ENCODE measurements at regions not wholly inside any gene's neighbourhood (a gene's known extent, or its start where the extent isn't known, plus 50 kb on each side); places are given as distances from the start of the nearest gene placed in this dataset.
"Not testable (repeated sequence)": the region's sequence is repeated elsewhere in the genome, so short reads cannot be mapped to it uniquely, and the experiment has no call there.

DNA sequence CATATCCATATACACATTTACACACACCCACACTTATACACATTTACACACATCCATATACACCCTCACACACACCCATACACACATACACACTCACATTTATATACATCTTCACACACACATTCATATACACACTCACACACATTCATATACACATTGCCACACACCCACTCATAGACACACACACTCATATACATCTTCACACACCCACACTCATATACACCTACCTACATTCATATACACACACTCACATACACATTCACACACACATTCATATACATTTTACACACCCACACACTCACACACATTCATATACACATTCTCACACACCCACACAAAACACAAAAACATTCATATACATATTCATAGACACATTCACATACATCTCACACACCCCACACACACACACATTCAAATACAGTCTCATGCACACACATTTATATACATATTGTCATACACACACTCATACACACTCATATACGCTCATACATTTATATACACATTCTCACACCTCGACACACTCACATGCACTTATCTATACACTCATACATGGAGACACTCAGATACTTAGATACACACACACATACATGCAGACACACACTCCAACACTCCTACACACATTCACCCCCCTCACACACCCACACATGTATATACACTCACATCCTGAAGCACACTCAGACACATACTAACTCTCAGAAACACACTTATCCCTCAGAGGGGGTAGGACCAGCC is 82.1 kb downstream of the MRPL14 start:
- Histone ChIP-seq H3K9ac (ENCODE audit: low read depth, low read length) (no peak overlapping the region), H3K4me1 (ENCODE audit: insufficient read depth, low read length) (peaks cover 35% of the 10 kb centered on the region), H3K9me3 (ENCODE audit: control insufficient read depth, insufficient read depth, low read length) (no peaks in the 10 kb centered on the region), H3K36me3 (ENCODE audit: insufficient read depth, low read length) (no peaks in the 10 kb centered on the region)

DNA sequence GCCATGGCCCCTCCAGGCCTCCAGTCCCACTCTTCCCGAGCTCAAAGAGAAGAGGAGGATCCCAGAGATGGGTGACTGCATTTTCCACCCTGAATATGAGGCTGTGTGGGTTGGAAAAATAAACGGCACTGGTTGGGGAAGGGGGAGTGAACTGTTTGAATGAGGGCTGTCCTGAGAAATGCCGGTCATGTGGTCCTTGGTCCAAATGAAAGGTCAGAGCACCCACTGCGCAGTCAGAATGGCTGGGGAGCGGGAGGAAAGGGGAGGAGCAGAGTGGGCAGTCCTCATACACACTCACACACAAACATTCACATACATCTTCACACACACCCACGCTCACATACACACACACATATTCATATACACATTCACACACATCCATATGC is 83.1 kb downstream of the MRPL14 start:
- peak overlapping the region; percentile 3; the same call in 1 of the 2 replicates for H3K9ac ChIP-seq (ENCODE audit: low read depth, low read length)

DNA sequence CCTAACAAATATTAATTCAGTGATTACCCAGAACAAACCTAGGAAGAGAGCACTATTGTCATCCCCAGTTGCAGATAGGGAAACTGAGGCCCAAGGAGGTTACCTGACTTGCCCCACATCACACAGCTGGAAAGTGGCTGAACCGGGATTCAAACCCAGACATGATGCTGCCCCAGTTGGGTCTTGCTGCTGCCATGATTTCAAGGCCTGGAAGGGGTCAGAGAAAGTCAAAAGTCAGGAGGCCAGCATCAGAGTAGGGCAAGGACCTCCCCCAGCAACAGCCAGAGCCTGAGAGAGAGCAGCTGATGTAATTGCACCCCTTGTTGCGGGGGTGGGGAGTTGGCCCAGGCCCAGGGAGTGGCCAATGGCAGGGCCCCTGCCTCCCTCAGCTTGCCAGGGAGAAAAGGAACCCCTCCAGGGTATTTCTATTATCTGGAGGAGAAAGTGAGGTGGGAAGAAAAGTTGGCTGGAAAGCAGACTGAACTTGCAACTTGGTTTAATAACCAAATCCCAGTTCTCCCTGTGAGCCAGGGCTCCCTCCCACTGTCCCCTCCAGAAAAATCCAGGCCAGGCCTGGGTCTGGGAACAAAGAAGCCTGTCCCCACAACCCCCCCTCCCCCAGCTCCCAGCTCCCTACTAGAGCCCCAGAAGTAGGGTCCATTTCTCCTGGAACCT is 83.6 kb downstream of the MRPL14 start:
- Histone ChIP-seq H3K9ac (ENCODE audit: low read depth, low read length) (peak overlapping the region; percentile 3; the same call in 1 of the 2 replicates), H3K36me3 (ENCODE audit: insufficient read depth, low read length) (no peaks in the 10 kb centered on the region), H3K4me1 (ENCODE audit: insufficient read depth, low read length) (peaks cover 37% of the 10 kb centered on the region)

More for the DNA sequence above, 83.1 kb downstream of the MRPL14 start:
- H3K4me1 ChIP-seq (ENCODE audit: insufficient read depth, low read length) = peaks cover 37% of the 10 kb centered on the region
- H3K36me3 ChIP-seq (ENCODE audit: insufficient read depth, low read length) = no peaks in the 10 kb centered on the region
- H3K9me3 ChIP-seq (ENCODE audit: control insufficient read depth, insufficient read depth, low read length) = no peaks in the 10 kb centered on the region

DNA sequence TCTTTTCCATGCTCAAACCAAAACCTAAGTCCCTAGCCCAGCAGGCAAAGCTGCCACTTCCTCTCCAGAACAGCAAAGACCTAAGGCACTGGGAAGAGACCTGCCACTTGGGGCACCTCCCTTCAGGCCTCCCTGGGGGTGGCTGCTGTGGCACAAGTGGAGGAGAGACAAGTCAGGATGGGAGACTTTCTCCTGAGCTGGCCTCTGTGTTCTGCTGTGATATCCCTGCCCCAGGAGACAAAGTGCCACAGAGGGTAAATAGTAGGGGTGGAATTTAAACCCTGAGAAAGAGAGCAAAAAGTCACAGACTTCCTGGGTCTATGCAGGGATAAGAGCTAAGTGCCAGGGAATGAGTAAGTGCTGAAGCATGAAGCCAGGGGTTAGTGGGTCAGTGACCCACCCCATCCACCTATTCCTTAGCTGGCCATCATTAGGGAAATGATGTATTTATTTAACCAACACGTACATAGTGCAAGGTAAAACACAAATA is 84.2 kb downstream of the MRPL14 start:
- Histone ChIP-seq H3K36me3 (ENCODE audit: insufficient read depth, low read length) (no peaks in the 10 kb centered on the region), H3K9me3 (ENCODE audit: control insufficient read depth, insufficient read depth, low read length) (no peaks in the 10 kb centered on the region), H3K4me1 (ENCODE audit: insufficient read depth, low read length) (peaks cover 37% of the 10 kb centered on the region), H3K9ac (ENCODE audit: low read depth, low read length) (no peak overlapping the region; the same call in 1 of the 2 replicates)

More for the DNA sequence above, 83.6 kb downstream of the MRPL14 start:
- no peaks in the 10 kb centered on the region for H3K9me3 ChIP-seq (ENCODE audit: control insufficient read depth, insufficient read depth, low read length)

DNA sequence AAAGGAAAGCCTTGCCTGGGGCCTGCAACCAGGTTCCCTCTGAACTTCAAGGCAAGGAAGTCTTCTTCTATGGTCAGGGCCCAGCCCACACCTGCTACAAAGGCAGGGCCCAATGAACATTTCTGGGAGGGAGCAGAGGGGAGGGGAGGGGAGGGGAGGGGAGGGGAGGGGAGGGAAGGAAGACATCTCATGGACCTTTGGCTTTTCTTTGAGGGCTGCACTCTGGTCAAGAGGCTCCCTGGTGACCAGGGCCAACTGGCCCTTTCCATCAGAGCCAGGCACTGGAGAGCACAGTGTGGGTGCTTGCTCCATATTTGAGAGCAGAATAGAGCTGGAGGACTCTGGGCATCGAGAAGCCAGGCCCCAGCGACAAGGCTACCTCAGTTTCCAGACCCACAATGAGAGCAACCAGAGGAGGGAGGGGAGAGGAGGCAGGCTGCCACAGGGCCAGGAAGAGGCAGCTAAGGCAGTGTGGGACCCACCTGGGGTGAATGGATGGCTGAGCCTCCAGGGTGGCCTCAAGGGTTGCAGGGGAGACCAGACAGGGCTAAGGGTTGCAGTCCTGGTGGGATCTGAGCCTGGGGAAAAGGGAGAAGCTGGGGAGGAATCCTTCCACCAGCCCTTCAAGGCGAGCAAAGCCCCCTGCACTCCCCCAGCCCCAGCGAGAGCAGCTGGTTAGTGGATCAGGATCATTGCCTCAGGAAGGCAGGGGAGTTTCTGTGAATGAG is 84.8 kb downstream of the MRPL14 start:
- Histone ChIP-seq H3K4me1 (ENCODE audit: insufficient read depth, low read length) (peaks cover 37% of the 10 kb centered on the region), H3K9ac (ENCODE audit: low read depth, low read length) (no peak overlapping the region; the same call in 1 of the 2 replicates)

DNA sequence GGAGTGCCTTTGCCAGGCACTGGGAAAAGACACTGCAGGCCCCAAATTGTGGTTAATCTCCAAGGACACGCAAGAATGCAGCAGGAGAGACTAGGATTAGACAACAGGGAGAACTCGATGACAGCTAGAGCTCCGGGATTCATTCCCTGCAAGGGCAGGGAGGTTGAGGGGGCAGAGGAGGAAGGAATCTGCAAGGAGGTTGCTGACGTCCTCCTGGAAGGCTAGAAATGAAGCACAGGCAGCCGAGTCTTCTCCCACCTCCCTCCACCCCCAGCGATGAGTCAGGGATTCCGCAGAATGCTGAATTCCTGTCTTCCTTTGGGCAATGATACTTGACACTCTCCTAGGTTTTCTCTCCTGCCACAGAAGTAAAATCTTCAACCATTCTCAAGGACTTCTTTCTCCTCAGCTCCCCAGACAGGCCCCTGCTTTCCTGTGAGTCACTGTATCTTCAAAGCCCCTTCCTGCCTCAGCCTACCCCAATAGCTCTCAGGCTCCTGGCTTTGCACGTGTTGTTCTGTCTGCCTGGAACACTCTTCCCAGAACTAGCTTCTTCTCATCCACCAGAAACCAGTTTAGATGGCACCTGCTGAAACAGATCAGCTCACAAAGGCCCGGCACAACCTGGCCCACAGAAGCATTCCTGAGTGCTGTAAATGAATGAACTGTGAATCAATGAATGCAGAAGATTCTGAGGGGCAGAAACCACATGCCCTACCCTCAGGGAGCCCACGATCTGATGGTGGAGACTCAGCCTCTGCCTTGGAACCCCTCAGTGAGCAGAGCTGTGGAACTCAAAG is 85.6 kb downstream of the MRPL14 start:
- Histone ChIP-seq H3K9ac (ENCODE audit: low read depth, low read length) (no peak overlapping the region; the same call in 1 of the 2 replicates), H3K36me3 (ENCODE audit: insufficient read depth, low read length) (no peaks in the 10 kb centered on the region), H3K4me1 (ENCODE audit: insufficient read depth, low read length) (peaks cover 37% of the 10 kb centered on the region), H3K9me3 (ENCODE audit: control insufficient read depth, insufficient read depth, low read length) (no peaks in the 10 kb centered on the region)

More for the DNA sequence above, 84.8 kb downstream of the MRPL14 start:
- Histone ChIP-seq H3K9me3 (ENCODE audit: control insufficient read depth, insufficient read depth, low read length) (no peaks in the 10 kb centered on the region), H3K36me3 (ENCODE audit: insufficient read depth, low read length) (no peaks in the 10 kb centered on the region)

DNA sequence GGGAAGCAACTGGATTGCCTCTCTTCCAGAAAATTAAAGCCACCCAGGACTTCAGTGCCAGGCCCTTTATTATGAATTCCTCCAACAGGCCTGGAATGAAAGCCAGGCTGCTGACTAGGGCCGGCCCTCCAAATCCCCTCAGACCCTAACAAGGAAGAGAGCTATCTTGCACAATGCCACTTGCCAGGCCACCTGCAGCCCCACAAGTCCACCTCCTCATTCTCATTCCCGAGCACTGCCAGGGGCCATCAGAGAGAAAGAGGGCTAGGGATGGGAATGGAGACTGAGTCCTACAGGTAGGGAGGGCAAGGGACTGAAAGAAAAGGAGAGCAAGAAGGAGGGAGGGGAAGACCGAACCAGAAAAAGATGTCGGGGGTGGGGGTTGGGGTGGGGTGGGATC is 86.5 kb downstream of the MRPL14 start:
- no peak overlapping the region for H3K9ac ChIP-seq (ENCODE audit: low read depth, low read length)
- no peaks in the 10 kb centered on the region for H3K9me3 ChIP-seq (ENCODE audit: control insufficient read depth, insufficient read depth, low read length)
- peaks cover 37% of the 10 kb centered on the region for H3K4me1 ChIP-seq (ENCODE audit: insufficient read depth, low read length)
- no peaks in the 10 kb centered on the region for H3K36me3 ChIP-seq (ENCODE audit: insufficient read depth, low read length)

DNA sequence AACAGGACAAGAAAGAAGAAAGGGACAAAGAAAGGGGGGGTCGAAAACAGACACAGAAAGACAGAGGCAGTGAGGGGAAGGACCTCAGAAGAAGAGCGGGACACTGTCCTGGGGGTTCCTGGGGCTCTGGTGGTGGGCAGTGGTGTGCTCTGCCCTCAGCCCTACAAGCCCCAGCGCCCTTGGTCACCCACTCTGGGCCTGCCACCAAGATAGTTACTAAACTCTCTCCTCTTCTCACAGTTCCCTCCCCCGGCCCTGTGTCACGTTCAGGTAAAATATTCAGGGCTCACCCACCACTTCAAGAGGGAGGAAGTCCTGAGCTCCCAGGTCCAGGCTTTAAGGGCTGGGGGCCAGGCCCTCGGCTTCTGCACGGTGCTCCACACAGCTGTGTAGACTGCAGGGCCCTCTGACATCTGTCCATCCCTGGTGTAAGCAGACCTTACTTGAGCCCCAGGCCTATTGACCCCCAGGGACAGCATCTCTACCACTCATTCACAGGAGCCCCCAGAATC is 87.4 kb downstream of the MRPL14 start:
- H3K4me1 ChIP-seq (ENCODE audit: insufficient read depth, low read length) = peaks cover 39% of the 10 kb centered on the region
- no peaks in the 10 kb centered on the region for H3K36me3 ChIP-seq (ENCODE audit: insufficient read depth, low read length)
- no peaks in the 10 kb centered on the region for H3K9me3 ChIP-seq (ENCODE audit: control insufficient read depth, insufficient read depth, low read length)
- no peak overlapping the region for H3K9ac ChIP-seq (ENCODE audit: low read depth, low read length)

DNA sequence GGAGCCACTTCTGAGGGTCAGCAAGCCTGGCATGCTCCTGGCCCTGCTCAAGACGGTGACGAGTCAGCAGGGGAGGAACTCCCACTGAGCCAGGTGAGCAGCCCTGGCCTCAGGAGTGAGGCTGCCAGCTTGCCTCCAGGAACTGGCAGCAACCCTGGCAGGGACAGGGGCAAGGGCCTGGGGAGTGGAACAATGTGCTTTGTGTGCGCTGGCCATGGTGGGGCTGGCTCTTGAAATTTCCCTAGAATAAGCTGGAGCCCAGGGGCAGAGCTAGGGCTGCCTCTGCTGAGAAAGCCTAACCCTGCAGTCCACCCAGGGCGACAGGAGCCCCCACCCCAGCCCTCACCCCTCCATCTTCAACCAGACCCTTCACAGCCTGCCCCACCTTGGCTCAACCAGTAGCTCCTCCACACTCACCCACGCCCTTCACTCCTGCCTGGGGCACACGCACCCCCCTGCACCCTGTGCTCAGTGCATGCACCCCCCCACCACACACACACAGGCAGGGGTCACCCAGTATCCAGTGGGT is 88.0 kb downstream of the MRPL14 start:
- Histone ChIP-seq H3K9me3 (ENCODE audit: control insufficient read depth, insufficient read depth, low read length) (no peaks in the 10 kb centered on the region), H3K4me1 (ENCODE audit: insufficient read depth, low read length) (peaks cover 43% of the 10 kb centered on the region)

DNA sequence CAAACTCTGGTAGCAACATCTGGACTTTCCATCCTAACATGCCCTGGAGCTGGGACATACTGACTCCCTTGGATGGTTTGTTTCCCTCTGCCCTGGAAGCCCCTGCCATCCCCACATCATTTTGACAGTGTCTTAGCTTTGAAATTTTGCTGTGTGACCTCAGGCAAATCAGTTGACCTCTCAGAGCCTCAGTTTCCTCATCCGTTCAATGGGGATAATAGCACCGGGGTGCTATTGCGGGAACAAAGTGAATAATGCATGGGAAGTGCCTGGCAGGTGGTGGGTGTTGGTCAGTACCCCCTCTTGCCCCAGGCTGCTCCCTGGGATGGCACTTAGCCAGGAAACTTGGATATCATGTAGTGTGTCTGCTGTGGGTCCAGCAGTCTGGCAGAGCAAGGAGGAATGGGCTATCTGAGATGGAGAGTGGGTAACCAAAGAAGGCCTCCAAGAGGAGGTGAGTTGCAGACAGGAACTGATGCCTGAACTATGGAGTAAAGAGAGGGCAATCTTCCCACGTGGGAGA is 88.6 kb downstream of the MRPL14 start:
- Histone ChIP-seq H3K9ac (ENCODE audit: low read depth, low read length) (no peak overlapping the region), H3K4me1 (ENCODE audit: insufficient read depth, low read length) (peaks cover 44% of the 10 kb centered on the region)

More for the DNA sequence above, 88.0 kb downstream of the MRPL14 start:
- Histone ChIP-seq H3K36me3 (ENCODE audit: insufficient read depth, low read length) (no peaks in the 10 kb centered on the region), H3K9ac (ENCODE audit: low read depth, low read length) (no peak overlapping the region)

DNA sequence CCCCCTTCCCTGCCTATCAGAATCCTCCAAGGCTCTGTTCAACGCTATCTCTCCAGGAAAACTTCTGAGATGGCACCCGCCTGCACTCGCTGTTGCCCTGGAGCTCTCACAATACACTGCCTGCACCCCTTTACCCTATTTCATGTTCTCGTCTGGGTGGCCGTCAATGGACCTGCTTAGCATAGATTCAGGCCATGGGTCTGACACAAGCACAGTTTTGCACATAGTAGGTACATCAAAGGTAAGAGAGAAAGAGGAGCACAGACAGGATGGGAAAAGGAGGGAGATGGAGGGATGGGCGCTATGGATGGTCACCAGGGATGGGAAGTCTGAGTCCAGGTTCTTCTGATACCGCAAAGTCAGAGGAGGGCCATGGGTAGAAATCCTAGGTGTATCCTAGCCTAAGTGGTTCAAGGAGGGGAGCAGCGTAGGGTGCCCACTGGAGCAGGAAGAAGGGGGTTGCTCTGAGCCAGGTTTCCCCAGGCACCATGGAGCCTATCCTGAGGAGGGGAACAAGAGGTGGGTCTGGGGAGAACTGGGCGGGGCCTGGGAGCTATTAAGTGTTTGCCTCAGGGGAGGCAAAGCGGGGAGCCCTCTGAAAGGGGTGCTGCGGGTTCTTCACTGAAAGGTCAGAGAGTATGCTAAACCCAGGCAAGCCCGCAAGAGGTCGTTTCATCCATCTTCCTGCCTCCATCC is 89.3 kb downstream of the MRPL14 start:
- no peak overlapping the region for H3K9ac ChIP-seq (ENCODE audit: low read depth, low read length)
- H3K36me3 ChIP-seq (ENCODE audit: insufficient read depth, low read length) = no peaks in the 10 kb centered on the region
- no peaks in the 10 kb centered on the region for H3K9me3 ChIP-seq (ENCODE audit: control insufficient read depth, insufficient read depth, low read length)
- peaks cover 38% of the 10 kb centered on the region for H3K4me1 ChIP-seq (ENCODE audit: insufficient read depth, low read length)

More for the DNA sequence above, 88.6 kb downstream of the MRPL14 start:
- Histone ChIP-seq H3K36me3 (ENCODE audit: insufficient read depth, low read length) (no peaks in the 10 kb centered on the region), H3K9me3 (ENCODE audit: control insufficient read depth, insufficient read depth, low read length) (no peaks in the 10 kb centered on the region)

DNA sequence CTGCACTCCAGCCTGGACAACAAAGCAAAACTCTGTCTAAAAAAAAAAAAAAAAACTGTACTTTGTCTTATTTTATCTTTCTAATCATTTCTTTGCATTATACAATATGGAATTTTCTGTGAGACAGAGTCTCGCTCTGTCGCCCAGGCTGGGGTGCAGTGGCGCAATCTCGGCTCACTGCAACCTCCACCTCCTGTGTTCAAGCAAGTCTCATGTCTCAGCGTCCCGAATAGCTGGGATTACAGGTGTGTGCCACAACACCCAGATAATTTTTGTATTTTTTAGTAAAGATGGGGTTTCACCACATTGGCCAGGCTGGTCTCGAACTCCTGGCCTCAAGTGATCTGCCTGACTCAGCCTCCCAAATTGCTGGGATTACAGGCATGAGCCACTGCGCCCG is 90.0 kb downstream of the MRPL14 start:
- H3K9me3 ChIP-seq (ENCODE audit: control insufficient read depth, insufficient read depth, low read length); H3K9ac ChIP-seq (ENCODE audit: low read depth, low read length): not testable (repeated sequence)
- H3K4me1 ChIP-seq (ENCODE audit: insufficient read depth, low read length) = peaks cover 31% of the 10 kb centered on the region

DNA sequence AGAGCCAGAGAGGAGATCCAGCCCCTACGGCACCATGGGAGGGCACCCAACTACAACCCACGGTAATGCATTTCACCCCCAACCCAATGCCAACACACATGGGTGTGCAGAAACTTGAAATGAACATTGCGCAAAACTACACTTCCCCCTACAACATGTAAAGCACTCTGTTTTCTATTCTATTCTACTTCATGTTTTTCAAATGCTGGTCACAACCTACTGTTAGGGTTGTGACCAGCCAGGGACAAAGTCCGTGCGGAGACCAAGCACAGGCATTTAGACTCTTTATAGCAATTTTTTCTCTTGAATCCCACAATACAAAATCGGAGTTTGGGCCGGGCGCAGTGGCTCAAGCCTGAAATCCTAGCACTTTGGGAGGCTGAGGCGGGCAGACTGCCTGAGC is 90.6 kb downstream of the MRPL14 start:
- H3K9me3 ChIP-seq (ENCODE audit: control insufficient read depth, insufficient read depth, low read length) = no peaks in the 10 kb centered on the region
- H3K9ac ChIP-seq (ENCODE audit: low read depth, low read length) = no peak overlapping the region
- no peaks in the 10 kb centered on the region for H3K36me3 ChIP-seq (ENCODE audit: insufficient read depth, low read length)
- H3K4me1 ChIP-seq (ENCODE audit: insufficient read depth, low read length) = peaks cover 27% of the 10 kb centered on the region

More for the DNA sequence above, 90.0 kb downstream of the MRPL14 start:
- not testable (repeated sequence) for H3K36me3 ChIP-seq (ENCODE audit: insufficient read depth, low read length)
